ENCODE measurements at regions not wholly inside any gene's neighbourhood (a gene's known extent, or its start where the extent isn't known, plus 50 kb on each side); places are given as distances from the start of the nearest gene placed in this dataset.

GRCh38 chr11:109772892-109773291 lies 320.3 kb upstream of the ZC3H12C start:
- no peak for TF ChIP-seq POLR2A (IDR thresholded peaks at IDR 0.05)
- TF ChIP-seq CTCF (IDR thresholded peaks at IDR 0.05), result no peak
- no peak for TF ChIP-seq EP300 (IDR thresholded peaks at IDR 0.05; ENCODE audit: low read depth)
- TF ChIP-seq POLR2AphosphoS5 (IDR thresholded peaks at IDR 0.05), result no peak
